IgD-negative memory B cell (primary cell): ENCODE measurements at regions not wholly inside any gene's neighbourhood (a gene's known extent, or its start where the extent isn't known, plus 50 kb on each side); places are given as distances from the start of the nearest gene placed in this dataset.

Experiments used
- H3K27ac Mint-ChIP-seq, 3 donors: one replicate each; pipeline ENCODE4 v1.8.0; 2020 to 2022; ENCODE audit warnings: mild to moderate bottlenecking in 3 of 3, mixed read lengths in 3 of 3, moderate library complexity in 1 of 3
- H3K27me3 Mint-ChIP-seq: one replicate; pipeline ENCODE4 v1.8.0; 2021; ENCODE audit warnings: mixed read lengths
- H3K36me3 Mint-ChIP-seq: one replicate; pipeline ENCODE4 v1.8.0; 2020; ENCODE audit warnings: mild to moderate bottlenecking, mixed read lengths
- H3K4me1 Mint-ChIP-seq, 3 donors: one replicate each; pipeline ENCODE4 v1.8.0; 2020 to 2022; ENCODE audit warnings: mixed read lengths in 3 of 3, mild to moderate bottlenecking in 1 of 3
- H3K4me3 Mint-ChIP-seq, 4 donors: one replicate each; pipeline ENCODE4 v1.8.0; 2020 to 2022; ENCODE audit warnings: mild to moderate bottlenecking in 4 of 4, mixed read lengths in 4 of 4, moderate library complexity in 3 of 4
- H3K9me3 Mint-ChIP-seq, 3 donors: one replicate each; pipeline ENCODE4 v1.8.0; 2020 to 2021; ENCODE audit warnings: mixed read lengths in 3 of 3, mild to moderate bottlenecking in 1 of 3

- no peak overlapping the region for H3K27ac Mint-ChIP-seq
- H3K4me3 Mint-ChIP-seq: no peak overlapping the region
- no peaks in the 10 kb centered on the region for H3K27me3 Mint-ChIP-seq
- H3K36me3 Mint-ChIP-seq: no peaks in the 10 kb centered on the region
- peaks cover 0 to 1% (median 0%) of the 10 kb centered on the region in 3 donors for H3K4me1 Mint-ChIP-seq
- H3K9me3 Mint-ChIP-seq: peaks cover 2 to 4% (median 3%) of the 10 kb centered on the region in 3 donors
Observed at GRCh38 chr7:51521694-51522312, 205.2 kb upstream of the COBL start.

GRCh38 chr7:51521054-51521453 lies 204.4 kb upstream of the COBL start:
- Mint-ChIP-seq H3K4me3 (no peak overlapping the region), H3K27ac (no peak overlapping the region), H3K36me3 (no peaks in the 10 kb centered on the region), H3K4me1 (peaks cover 0 to 1% (median 0%) of the 10 kb centered on the region in 3 donors), H3K9me3 (peaks cover 2 to 4% (median 3%) of the 10 kb centered on the region in 3 donors), H3K27me3 (no peaks in the 10 kb centered on the region)

- no peak overlapping the region for H3K27ac Mint-ChIP-seq
- H3K4me1 Mint-ChIP-seq: peaks cover 0 to 1% (median 0%) of the 10 kb centered on the region in 3 donors
- no peaks in the 10 kb centered on the region for H3K27me3 Mint-ChIP-seq
- no peak overlapping the region for H3K4me3 Mint-ChIP-seq
- H3K9me3 Mint-ChIP-seq: peaks cover 0 to 6% (median 6%) of the 10 kb centered on the region in 3 donors
- H3K36me3 Mint-ChIP-seq: no peaks in the 10 kb centered on the region
Observed at GRCh38 chr7:51518646-51519045, 202.0 kb upstream of the COBL start.

- no peaks in the 10 kb centered on the region for H3K36me3 Mint-ChIP-seq
- H3K4me3 Mint-ChIP-seq: no peak overlapping the region
- H3K4me1 Mint-ChIP-seq: peaks cover 0 to 1% (median 0%) of the 10 kb centered on the region in 3 donors
- no peak overlapping the region for H3K27ac Mint-ChIP-seq
- H3K27me3 Mint-ChIP-seq: no peaks in the 10 kb centered on the region
- H3K9me3 Mint-ChIP-seq: peaks cover 0 to 7% (median 6%) of the 10 kb centered on the region in 3 donors
Observed at GRCh38 chr7:51517187-51517586, 200.6 kb upstream of the COBL start.

GRCh38 chr7:51501620-51502019 lies 185.0 kb upstream of the COBL start:
- H3K27ac Mint-ChIP-seq: no peak overlapping the region
- H3K36me3 Mint-ChIP-seq: no peaks in the 10 kb centered on the region
- no peak overlapping the region for H3K4me3 Mint-ChIP-seq
- no peaks in the 10 kb centered on the region for H3K4me1 Mint-ChIP-seq
- H3K9me3 Mint-ChIP-seq: peaks cover 0 to 4% (median 0%) of the 10 kb centered on the region in 3 donors
- H3K27me3 Mint-ChIP-seq: no peaks in the 10 kb centered on the region

GRCh38 chr7:51482976-51483375 lies 166.4 kb upstream of the COBL start:
- no peaks in the 10 kb centered on the region for H3K27me3 Mint-ChIP-seq
- peaks cover 0 to 3% (median 3%) of the 10 kb centered on the region in 3 donors for H3K9me3 Mint-ChIP-seq
- no peak overlapping the region for H3K27ac Mint-ChIP-seq
- no peaks in the 10 kb centered on the region for H3K4me1 Mint-ChIP-seq
- H3K36me3 Mint-ChIP-seq: no peaks in the 10 kb centered on the region
- H3K4me3 Mint-ChIP-seq: no peak overlapping the region

- Mint-ChIP-seq H3K36me3 (no peaks in the 10 kb centered on the region), H3K4me1 (no peaks in the 10 kb centered on the region), H3K9me3 (peaks cover 1 to 3% (median 3%) of the 10 kb centered on the region in 3 donors), H3K27ac (no peak overlapping the region), H3K4me3 (no peak overlapping the region), H3K27me3 (no peaks in the 10 kb centered on the region)
Observed at GRCh38 chr7:51481421-51481820, 164.8 kb upstream of the COBL start.

GRCh38 chr7:51477819-51478218 lies 161.2 kb upstream of the COBL start:
- Mint-ChIP-seq H3K27me3 (peaks cover 2% of the 10 kb centered on the region), H3K4me3 (no peak overlapping the region), H3K36me3 (no peaks in the 10 kb centered on the region), H3K9me3 (peaks cover 3% of the 10 kb centered on the region in 3 donors), H3K4me1 (no peaks in the 10 kb centered on the region), H3K27ac (no peak overlapping the region)

GRCh38 chr7:51477323-51477722 lies 160.7 kb upstream of the COBL start:
- H3K27me3 Mint-ChIP-seq: peaks cover 2% of the 10 kb centered on the region
- no peak overlapping the region for H3K27ac Mint-ChIP-seq
- H3K4me3 Mint-ChIP-seq: no peak overlapping the region
- peaks cover 3% of the 10 kb centered on the region in 3 donors for H3K9me3 Mint-ChIP-seq
- H3K4me1 Mint-ChIP-seq: no peaks in the 10 kb centered on the region
- H3K36me3 Mint-ChIP-seq: no peaks in the 10 kb centered on the region

GRCh38 chr7:51476026-51476425 lies 159.4 kb upstream of the COBL start:
- H3K27ac Mint-ChIP-seq: no peak overlapping the region
- H3K36me3 Mint-ChIP-seq: no peaks in the 10 kb centered on the region
- no peak overlapping the region for H3K4me3 Mint-ChIP-seq
- H3K4me1 Mint-ChIP-seq: no peaks in the 10 kb centered on the region
- H3K27me3 Mint-ChIP-seq: peaks cover 2% of the 10 kb centered on the region
- peaks cover 3 to 5% (median 3%) of the 10 kb centered on the region in 3 donors for H3K9me3 Mint-ChIP-seq

GRCh38 chr7:51472873-51473272 lies 156.3 kb upstream of the COBL start:
- Mint-ChIP-seq H3K4me1 (peaks cover 0 to 1% (median 0%) of the 10 kb centered on the region in 3 donors), H3K27me3 (peaks cover 2% of the 10 kb centered on the region), H3K9me3 (peaks cover 0 to 5% (median 0%) of the 10 kb centered on the region in 3 donors), H3K36me3 (peaks cover 2% of the 10 kb centered on the region), H3K4me3 (no peak overlapping the region), H3K27ac (no peak overlapping the region)

- no peak overlapping the region for H3K27ac Mint-ChIP-seq
- H3K9me3 Mint-ChIP-seq: peaks cover 0 to 5% (median 0%) of the 10 kb centered on the region in 3 donors
- peaks cover 2% of the 10 kb centered on the region for H3K36me3 Mint-ChIP-seq
- no peak overlapping the region for H3K4me3 Mint-ChIP-seq
- H3K4me1 Mint-ChIP-seq: peaks cover 0 to 1% (median 0%) of the 10 kb centered on the region in 3 donors
- peaks cover 2% of the 10 kb centered on the region for H3K27me3 Mint-ChIP-seq
Observed at GRCh38 chr7:51471981-51472296, 155.3 kb upstream of the COBL start.

GRCh38 chr7:51471210-51471980 lies 154.8 kb upstream of the COBL start:
- peaks cover 0 to 1% (median 0%) of the 10 kb centered on the region in 3 donors for H3K4me1 Mint-ChIP-seq
- peaks cover 0 to 4% (median 0%) of the 10 kb centered on the region in 3 donors for H3K9me3 Mint-ChIP-seq
- H3K36me3 Mint-ChIP-seq: peaks cover 2% of the 10 kb centered on the region
- H3K4me3 Mint-ChIP-seq: no peak overlapping the region
- no peak overlapping the region for H3K27ac Mint-ChIP-seq
- H3K27me3 Mint-ChIP-seq: peaks cover 2% of the 10 kb centered on the region

GRCh38 chr7:51467384-51468017 lies 150.9 kb upstream of the COBL start:
- H3K4me3 Mint-ChIP-seq: no peak overlapping the region
- H3K9me3 Mint-ChIP-seq: peaks cover 2 to 5% (median 3%) of the 10 kb centered on the region in 3 donors

GRCh38 chr7:51459809-51460208 lies 143.2 kb upstream of the COBL start:
- no peak overlapping the region for H3K4me3 Mint-ChIP-seq
- H3K27ac Mint-ChIP-seq: no peak overlapping the region
- H3K9me3 Mint-ChIP-seq: peaks cover 0 to 4% (median 3%) of the 10 kb centered on the region in 3 donors
- peaks cover 0 to 2% (median 0%) of the 10 kb centered on the region in 3 donors for H3K4me1 Mint-ChIP-seq
- no peaks in the 10 kb centered on the region for H3K27me3 Mint-ChIP-seq
- no peaks in the 10 kb centered on the region for H3K36me3 Mint-ChIP-seq

More at GRCh38 chr7:51467384-51468017, 150.9 kb upstream of the COBL start:
- peaks cover 0 to 1% (median 0%) of the 10 kb centered on the region in 3 donors for H3K4me1 Mint-ChIP-seq
- no peak overlapping the region for H3K27ac Mint-ChIP-seq
- peaks cover 2% of the 10 kb centered on the region for H3K36me3 Mint-ChIP-seq
- no peaks in the 10 kb centered on the region for H3K27me3 Mint-ChIP-seq
